NCI-H1092 (cell line): ENCODE measurements at regions not wholly inside any gene's neighbourhood (a gene's known extent, or its start where the extent isn't known, plus 50 kb on each side); places are given as distances from the start of the nearest gene placed in this dataset.

Experiments used
- DNase-seq: peaks from one replicate; lab custom pipeline; 2025; lab: John Stamatoyannopoulos, UW

DNA sequence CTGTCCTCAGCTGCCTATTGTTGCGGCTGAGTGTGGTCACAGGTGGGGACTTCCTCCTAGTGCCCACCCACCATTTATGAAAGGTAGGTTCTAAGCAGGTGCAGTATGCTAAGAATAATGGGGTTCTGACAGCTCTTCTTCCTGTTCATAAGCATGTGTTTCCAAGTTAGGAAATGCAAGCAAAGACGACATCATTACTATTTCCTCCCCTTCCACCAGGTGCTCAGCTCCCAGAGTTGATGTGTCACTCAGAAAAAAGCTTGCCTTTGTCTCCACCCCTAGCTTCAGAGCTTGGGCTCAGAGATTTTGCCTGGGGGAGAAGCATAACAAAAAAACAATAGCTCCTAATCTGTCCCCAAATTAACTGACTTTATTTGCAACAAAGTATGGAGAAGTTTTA, 1076.7 kb downstream of the NR2F1-AS1 start:
- DNase-seq = no peak

DNA sequence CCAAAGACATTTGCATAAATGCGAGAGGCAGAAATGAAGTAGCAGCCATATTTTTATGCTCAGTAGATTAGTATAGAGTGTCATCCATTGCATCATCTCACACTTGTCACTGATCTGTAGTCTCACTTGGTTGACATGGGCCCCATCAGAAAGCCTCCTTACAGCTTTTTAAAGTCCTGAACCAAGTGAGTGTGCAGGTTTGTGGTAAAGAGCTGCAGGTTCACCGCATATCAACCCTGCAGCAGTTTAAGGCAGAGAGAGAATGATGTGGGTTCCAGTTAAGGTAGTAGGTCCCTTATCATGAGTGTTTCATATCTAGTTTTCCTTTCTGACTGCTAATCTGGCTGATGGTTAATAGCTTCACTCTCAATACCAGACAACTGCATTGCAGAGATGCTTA, 1080.3 kb downstream of the NR2F1-AS1 start:
- DNase-seq = no peak

- no peak for DNase-seq
Observed at GRCh38 chr5:92496545-92496944, 1084.5 kb downstream of the NR2F1-AS1 start.

- DNase-seq = no peak
Observed at GRCh38 chr5:92494508-92494907, 1086.5 kb downstream of the NR2F1-AS1 start.

DNA sequence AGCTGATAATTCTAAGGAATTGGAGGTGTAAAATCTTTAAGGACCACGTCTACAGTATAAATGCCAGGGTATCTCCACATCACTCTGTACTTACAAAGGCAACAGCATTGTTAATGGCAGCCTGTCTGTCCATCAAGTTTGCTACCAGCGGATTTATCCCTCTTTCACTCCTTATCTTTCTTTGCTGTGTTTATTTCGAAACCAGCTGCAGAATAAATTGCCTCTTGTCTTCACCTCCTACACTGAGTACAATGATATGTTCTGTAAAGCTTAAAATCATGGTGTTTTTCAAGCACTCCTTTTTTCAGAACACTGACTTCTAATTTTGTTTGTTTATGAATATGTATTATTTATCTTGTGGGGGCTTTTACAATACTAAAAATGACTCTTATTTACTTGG, 1088.1 kb downstream of the NR2F1-AS1 start:
- no peak for DNase-seq

- DNase-seq = no peak
Observed at GRCh38 chr5:92484484-92484883, 1096.5 kb downstream of the NR2F1-AS1 start.

DNA sequence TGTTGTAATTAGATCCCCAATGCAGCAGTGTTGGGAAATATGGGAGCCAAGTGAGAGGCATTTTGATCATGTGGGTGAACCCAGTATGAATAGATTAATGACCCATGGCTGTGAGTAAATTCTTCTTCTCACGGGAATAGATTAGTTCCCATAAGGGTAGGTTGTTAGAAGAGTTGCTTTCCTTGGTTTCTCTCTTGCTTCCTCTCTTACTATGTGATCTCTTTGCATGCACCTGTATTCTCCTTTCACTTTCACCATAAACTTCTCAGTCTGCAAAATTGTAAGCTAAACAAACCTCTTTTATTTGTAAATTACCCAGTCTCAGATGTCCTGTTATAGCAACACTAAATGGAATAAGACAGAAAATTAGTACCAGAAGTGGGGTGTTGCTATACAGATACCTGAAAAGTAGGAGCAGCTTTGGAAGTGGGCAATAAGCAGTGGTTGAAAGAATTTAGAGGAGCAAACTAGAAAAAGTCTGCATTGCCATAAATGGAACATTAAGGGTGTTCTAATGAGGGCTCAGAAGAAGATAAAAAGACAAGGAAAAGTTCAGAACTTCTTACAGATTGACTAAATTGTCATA, 1090.0 kb upstream of the ARRDC3 start:
- no peak for DNase-seq

DNA sequence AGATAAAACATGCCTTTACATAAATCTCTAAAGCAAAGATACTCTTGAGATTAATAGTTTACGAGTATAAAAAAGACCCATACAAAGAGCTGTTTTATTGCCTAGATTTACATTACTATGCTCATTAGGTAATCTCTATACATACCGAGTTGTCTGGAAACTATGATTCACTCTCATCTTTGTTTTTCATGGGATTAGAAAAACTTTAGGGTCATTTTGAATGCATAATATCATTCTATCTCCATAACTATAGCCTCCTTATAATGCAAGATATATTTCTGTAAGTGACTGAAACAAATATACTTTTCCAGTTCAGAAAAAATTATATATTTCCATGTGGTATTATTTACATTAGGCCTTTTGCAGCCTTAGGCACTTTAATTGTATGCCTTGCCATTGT, 1088.7 kb upstream of the ARRDC3 start:
- no peak for DNase-seq

DNA sequence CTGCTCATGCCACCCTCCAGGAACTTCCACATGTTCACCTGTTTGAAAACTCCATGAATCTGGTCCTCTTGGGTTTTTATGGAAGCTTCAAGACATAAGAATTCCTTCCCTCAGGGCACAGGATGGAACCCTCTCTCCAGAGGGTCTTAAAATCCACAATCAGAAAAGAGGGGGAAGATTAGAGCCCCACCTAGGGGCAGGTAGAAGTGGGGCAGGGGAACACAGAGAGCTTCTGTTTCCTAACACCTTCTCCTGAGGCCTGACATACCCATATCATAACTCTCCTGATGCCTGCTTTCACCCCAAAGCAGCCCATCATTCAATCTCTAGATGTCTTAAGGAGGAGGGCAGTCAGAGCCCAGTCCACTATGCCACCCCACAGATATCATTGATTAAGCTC, 1087.7 kb upstream of the ARRDC3 start:
- DNase-seq = no peak

- no peak for DNase-seq
Observed at GRCh38 chr5:92468295-92468694, 1085.2 kb upstream of the ARRDC3 start.

GRCh38 chr5:92467695-92468094, 1084.6 kb upstream of the ARRDC3 start:
- no peak for DNase-seq

DNA sequence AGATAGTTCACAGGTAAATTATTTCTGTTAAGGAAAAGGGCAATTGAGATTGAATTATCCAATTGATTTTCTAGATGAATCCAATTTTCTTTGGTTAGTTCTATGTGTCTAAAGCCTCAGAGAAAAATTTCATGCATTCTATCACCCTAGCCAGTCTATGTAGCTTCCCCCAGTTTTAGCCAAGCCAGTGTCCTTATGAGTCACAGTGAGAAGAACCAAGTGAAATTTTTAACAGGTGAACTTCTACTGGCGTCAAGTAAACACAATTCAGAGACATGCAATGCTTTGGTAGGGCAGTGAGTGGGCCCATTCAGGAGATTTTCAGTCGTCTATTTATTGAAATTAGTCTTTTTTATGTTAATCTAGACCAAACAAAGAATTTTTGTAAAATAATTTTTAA, 1077.4 kb upstream of the ARRDC3 start:
- no peak for DNase-seq

- no peak for DNase-seq
Observed at GRCh38 chr5:92459654-92460053, 1076.5 kb upstream of the ARRDC3 start.

DNA sequence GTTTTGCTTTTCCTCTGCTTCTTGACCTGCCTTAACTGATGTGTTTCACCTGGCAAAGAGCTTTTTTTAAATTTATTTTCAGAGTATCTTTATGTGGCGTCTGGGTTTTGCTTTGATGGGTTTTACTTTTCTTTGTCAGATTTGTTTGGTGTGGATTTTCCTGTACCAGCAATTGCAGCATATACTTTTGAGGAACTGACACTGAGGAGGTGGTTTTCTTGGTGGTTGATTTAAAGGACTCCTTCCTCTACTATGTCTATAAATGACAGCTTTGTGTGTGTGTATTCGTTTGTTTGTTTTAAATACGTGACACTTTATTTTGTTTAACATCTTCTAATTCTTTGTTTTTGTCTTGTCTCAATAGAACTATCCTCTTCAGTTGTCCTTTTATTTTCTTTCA, 1071.9 kb upstream of the ARRDC3 start:
- no peak for DNase-seq

DNA sequence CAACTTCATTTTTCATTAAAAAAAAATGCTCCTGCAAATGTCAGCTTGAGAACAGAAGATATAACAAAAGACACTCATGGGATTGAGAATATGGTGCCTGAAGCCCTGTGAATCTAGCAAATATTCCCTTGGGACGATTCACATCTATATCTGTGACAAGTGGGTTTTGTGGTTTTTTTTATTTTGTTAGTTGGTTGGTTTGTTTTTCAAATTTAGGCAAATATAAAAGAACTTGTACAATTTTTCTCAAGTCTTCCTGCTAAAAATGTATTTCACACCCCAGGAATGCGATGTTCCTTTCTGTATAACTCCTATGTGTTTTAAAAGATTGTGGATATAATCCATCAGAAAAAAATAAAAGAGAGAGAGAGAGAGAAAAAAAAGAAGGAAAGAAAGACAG, 1061.8 kb upstream of the ARRDC3 start:
- no peak for DNase-seq

DNA sequence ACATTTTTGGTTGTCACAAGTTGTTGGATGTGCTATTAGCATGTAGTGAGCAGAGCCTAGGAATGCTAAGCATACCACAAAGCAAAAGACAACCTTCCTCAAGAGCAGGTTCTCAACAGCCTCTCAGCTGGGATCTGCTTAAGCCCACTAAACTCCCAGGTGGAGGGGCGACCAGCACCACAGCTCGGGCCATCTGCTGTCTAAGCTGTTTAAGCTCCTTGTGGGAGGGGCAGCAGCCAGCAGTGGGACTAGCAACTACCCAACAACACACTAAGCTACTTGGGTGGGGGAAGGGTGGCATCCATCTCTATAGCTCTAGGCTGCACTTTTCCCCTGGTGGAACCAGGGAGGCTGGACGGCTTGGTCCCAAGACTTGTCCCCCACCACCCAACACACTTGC, 1052.7 kb upstream of the ARRDC3 start:
- DNase-seq = no peak

GRCh38 chr5:92429646-92430045, 1046.5 kb upstream of the ARRDC3 start:
- DNase-seq = no peak

DNA sequence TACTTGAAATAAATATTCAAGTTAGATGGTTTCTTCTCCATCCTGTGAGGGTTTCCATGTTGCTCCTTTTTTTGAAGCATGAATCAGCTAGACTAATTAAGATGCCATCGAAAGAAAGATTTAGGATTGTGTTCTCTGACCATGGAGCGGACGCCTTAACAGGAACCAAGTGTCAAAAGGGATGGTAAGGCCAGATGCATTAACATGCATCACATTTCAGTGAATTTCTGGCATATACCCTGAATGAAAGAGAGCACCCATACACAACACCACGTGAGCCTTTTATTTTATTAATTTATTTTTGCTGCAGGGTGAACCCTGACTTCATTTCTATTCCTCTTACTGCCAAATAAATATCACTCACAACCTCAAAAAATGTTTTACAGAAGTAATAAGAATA, 1045.3 kb upstream of the ARRDC3 start:
- DNase-seq = no peak

DNA sequence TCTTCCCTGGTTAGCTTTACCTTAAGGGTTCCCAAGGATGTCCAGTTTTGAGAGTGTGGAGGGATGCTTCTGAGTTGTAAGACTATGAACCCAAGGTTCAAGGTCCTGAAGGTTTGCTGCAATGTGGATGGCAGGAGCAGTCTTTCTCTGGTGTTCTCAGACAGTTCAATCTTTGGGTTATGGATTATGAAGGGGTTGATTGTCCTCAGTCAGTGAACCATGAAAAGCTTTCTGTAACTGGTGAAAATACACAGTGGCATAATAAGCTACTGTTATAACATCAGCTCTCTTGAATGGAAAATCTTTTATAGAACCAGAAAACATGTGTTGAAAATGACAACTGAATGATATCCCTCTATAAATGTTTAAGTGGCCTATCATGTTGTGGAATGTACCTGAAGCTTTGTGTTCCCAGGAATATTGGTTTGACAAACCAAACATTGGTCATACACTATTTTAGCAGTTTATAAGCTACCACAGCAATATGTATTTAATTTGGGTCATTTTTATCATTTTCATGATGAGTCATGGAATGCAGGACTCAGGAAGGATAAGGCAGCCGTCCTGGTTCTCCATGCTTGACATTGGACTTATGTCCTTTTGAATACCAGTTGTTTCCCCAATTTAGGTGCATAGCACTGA, 1041.8 kb upstream of the ARRDC3 start:
- DNase-seq = no peak

DNA sequence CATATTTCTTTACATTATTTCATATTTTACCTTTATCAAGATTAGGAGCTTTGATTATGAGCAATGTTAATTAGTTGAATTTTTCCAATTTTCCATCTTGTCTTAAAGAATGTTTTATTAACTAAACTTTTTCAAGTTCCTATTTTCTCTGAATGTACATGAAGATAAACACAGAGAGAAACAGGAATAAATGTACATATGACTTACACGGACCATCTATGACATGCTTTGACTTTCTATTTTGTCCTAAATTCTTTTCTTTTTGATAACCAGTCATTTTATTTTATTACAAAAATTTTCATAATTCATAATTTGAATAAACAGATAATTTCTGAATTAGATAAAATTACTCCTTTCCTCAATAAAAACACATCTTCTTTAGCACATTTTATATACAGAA, 1038.8 kb upstream of the ARRDC3 start:
- DNase-seq = no peak

DNA sequence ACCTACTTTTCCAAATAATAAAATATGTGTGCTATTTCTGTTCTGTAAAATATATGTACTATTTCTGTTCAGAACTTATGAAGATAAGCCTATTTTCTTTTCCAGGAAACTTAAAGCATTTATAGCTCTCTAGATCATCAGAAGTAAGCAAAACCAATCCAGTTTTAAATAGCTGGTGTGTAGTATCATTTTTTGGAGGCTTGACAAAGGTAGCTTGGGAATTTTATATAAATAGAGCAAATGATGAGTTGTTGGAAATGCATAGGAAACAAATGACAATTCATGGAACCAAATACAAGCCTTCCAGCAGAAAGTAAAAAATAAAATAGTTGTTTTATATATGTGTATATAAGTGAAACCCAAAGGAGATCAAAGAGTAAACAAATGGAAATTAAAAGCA, 1038.1 kb upstream of the ARRDC3 start:
- DNase-seq = no peak

DNA sequence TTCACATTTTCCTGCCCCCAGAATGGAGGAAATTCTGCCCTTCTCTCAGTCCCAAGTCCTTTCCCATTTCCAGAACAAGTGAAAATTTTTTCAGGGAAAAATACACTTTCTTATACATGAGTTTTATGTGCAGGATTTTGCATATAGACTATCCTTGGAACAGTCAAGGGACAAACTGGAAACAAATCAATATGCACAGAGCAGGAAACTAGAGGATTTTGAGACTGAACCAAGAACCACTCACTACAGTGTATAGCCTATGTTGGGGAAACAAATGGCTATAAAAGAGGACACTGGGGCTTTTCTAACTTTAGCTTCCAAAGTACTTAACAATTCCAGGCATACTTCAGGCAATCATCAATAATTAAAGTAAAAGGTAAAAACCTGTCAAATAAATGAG, 1036.1 kb upstream of the ARRDC3 start:
- DNase-seq = no peak

DNA sequence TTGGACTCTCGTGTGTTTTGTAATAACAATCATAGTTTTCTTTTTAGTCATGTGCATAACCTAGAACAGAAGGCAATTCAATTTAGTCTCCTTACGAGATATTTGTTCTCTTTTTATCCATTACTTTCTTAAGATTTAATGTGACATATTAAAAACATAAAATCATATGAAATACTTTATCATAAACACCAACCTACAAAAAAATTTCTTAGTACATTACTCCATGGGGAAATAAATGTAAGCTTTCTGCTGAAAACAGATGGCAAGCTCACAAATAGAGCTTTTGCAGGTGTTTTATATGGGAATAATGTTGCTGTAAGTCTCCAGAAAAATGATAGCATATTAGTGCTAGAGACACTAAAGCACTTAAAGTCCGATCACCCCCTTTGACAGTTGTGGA, 1035.2 kb upstream of the ARRDC3 start:
- no peak for DNase-seq

DNA sequence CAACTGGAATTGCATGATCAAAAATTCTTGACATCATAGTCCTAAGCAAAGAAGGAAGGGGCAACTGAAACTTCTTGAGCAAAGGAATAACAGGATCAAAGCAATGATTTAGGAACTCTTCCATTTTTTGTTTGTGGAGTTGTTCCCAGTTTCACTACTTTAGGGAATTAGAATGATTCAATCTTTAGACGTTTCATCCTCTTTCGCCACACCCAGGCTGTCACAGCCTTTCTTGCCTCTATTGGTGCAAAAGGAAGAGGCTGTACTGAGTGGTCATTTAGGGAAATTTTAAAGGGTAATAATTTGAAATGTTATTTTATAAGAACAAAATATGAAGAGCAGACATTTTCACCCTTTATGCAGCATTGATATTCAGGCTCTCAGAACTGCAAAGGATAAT, 1026.0 kb upstream of the ARRDC3 start:
- DNase-seq = no peak
